Epithelial cell of proximal tubule (primary cell): ENCODE measurements at regions not wholly inside any gene's neighbourhood (a gene's known extent, or its start where the extent isn't known, plus 50 kb on each side); places are given as distances from the start of the nearest gene placed in this dataset.

Experiments
- DNase-seq: peaks from one replicate; pipeline ENCODE4 v3.0.0-alpha.2; 2011; ENCODE audit warnings: low read depth
- H3K4me3 ChIP-seq: 2 replicates; pipeline ENCODE4 v1.5.1; 2011; ENCODE audit warnings: low read depth, mild to moderate bottlenecking, low read length
- TF ChIP-seq, protein P1 (sequence below): conservative IDR thresholded peaks from 2 replicates; pipeline ENCODE4 v1.5.1; 2012; ENCODE audit warnings: low read depth, mild to moderate bottlenecking, low read length

DNA sequence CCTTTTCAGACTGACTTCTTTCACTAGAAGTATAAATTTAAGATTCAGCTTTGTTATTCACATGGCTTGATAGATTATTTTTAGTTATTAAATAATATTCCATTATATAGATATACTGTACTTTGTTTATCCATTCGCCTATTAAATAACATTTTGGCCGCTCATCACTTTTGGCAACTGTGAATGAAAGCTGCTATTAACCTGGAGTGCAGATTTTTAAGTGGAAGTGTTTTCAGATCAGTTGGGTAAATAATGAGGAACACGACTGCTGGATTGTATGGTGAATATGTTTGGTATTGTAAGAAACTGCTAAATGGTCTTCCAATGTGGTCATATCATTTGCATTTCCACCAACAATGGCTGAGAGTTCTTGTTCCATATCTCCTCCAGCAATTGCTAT is 97.6 kb upstream of the ZNF804B start:
- H3K4me3 ChIP-seq = no peak overlapping the region
- TF ChIP-seq, protein P1, sequence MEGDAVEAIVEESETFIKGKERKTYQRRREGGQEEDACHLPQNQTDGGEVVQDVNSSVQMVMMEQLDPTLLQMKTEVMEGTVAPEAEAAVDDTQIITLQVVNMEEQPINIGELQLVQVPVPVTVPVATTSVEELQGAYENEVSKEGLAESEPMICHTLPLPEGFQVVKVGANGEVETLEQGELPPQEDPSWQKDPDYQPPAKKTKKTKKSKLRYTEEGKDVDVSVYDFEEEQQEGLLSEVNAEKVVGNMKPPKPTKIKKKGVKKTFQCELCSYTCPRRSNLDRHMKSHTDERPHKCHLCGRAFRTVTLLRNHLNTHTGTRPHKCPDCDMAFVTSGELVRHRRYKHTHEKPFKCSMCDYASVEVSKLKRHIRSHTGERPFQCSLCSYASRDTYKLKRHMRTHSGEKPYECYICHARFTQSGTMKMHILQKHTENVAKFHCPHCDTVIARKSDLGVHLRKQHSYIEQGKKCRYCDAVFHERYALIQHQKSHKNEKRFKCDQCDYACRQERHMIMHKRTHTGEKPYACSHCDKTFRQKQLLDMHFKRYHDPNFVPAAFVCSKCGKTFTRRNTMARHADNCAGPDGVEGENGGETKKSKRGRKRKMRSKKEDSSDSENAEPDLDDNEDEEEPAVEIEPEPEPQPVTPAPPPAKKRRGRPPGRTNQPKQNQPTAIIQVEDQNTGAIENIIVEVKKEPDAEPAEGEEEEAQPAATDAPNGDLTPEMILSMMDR = no peak
- no peak for DNase-seq

DNA sequence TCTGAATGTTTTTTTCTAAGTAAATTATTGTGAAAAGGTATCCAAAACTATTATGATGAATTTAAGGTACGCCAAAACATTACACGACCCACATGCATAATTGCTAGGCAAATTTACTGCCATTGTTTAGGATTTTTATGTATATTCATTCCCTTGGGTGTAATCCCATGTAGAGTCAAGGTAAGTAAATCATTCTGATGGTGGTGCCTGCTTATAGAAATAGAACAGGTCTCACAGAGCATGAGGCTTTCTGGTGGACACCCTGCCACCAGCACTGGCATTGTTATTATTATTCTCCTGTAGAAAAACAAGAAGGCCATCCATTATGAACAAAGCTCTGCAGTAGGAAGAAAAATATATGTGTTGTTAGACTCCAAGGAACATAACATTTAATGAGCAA is 111.7 kb upstream of the ZNF804B start:
- DNase-seq = no peak
- no peak overlapping the region for H3K4me3 ChIP-seq
- TF ChIP-seq, protein P1 = no peak

DNA sequence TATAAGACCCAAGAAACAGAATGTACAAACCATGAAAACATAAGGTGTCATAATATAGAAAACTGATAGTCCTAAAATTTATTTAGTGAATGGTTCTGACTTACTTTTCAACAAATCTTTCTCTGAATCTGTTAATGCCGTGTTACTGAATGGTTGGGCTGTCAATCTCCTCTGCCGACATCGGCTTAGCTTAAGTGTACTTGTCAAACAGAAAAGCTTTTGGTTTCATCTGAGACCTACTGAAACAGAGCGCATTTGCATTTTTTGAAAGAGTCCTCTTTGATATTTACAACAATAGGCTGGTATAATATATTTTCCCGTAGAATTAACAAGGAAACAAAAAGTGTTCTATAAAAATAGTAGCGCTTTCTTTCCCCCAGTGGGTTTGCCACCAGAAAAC is 120.9 kb upstream of the ZNF804B start:
- TF ChIP-seq, protein P1 = no peak
- H3K4me3 ChIP-seq = no peak overlapping the region
- DNase-seq = no peak

DNA sequence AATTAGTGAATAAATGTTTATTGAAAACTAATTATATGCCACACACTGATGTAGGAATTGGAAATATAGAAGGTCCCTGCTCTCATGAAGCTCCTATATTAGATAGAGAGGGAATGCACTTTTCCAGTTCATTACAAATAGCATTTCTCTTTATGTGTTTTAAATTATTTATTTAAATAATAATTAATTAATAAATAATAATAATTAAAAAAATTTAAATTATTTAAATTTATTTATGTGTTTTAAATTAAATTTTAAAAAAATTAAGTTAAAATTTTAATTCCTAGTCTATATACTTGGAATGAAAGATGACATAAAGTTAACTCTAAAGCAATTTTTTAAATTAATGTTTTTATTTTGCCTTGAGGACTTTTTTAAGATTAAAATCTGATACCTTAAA is 121.7 kb upstream of the ZNF804B start:
- TF ChIP-seq, protein P1 = no peak
- no peak overlapping the region for H3K4me3 ChIP-seq
- DNase-seq = no peak

DNA sequence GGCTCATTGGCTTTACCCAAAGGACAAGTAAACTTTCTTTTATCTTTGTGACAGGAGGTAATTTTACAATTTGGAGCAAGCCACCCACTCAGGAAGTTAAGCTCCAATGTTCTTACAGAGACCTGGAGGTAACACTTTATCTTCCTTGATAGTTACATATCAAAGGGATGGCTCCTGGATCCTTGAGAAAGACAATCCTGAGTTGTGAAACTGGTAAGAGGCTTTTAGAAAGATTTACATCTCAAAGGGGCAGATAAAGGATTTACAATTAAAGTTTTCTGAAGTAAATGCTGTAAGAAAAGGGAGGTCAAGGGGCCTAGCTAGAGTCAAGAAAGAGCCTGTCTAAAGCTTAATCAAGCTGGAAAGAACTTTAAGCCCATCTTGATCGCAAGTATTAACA is 124.4 kb upstream of the ZNF804B start:
- DNase-seq = no peak
- H3K4me3 ChIP-seq = no peak overlapping the region
- TF ChIP-seq, protein P1 = no peak

DNA sequence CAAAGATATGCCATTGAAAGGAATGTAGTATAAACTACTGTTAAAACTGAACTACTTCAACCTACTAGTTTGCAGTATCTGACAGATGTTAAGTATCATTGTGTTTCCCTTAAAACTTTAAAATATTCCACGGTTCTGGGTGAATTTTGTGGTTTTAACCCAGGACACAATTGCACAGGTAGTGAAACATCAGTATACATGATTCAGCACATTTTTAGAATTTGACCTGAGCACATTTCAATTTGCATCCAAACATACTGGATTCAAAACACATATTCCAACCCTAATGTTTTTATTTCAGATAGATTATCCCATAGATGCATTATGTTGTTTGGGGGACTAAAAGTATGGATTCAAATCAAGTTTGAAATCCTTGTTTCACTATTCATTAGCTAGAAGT is 129.9 kb upstream of the ZNF804B start:
- no peak overlapping the region for H3K4me3 ChIP-seq
- no peak for DNase-seq
- TF ChIP-seq, protein P1 = no peak

DNA sequence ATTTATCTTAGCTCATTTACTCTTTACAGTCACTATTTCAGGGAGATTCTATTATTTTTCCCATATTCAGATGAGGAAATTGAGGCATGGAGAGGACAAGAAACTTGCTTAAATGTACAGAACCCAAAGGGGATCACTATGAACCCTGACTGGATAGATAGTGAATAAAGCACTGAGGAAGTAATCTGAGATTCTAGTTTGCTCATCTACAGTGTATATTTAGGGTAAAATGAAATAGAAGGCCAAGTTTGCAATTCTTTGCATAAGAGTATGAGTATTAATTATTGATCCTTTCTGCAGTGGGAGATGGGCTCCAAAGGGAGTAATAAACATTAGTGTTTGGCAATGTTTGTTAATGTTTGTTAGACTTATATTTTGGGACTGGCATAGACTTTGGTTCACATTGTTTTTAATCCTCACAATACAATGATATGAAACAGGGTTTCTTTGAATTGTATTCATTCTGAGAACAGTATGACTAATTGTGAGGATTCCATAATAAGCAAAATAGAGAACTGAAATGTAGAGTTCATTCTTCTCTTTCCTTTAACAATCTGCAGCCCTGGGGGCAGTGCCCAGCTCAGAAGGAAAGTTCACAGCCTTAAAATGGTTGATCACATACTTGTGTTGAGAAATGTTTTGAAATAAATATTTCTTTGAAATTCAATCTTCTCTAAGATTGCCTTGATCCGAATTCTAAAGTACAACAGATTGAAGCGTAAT is 131.0 kb upstream of the ZNF804B start:
- DNase-seq = no peak
- H3K4me3 ChIP-seq = no peak overlapping the region
- TF ChIP-seq, protein P1 = no peak
